HG03196 (cell line): ENCODE measurements at regions not wholly inside any gene's neighbourhood (a gene's known extent, or its start where the extent isn't known, plus 50 kb on each side); places are given as distances from the start of the nearest gene placed in this dataset.

Experiments used
- ATAC-seq: cut with Tn5 transposase; IDR thresholded peaks from one replicate; pipeline ENCODE4 v1.9.1; 2021; ENCODE audit not compliant: unreplicated experiment

- ATAC-seq, result no peak
These were observed 99.2 kb downstream of the SLC41A2 start for GRCh38 chr12:104858611-104859543.

- no peak for ATAC-seq
These were observed 101.6 kb downstream of the SLC41A2 start for GRCh38 chr12:104856531-104856930.

- ATAC-seq, result no peak
These were observed 102.5 kb downstream of the SLC41A2 start for GRCh38 chr12:104855599-104855998.

- no peak for ATAC-seq
These were observed 105.2 kb downstream of the SLC41A2 start for GRCh38 chr12:104852896-104853295.

GRCh38 chr12:104852102-104852501 lies 106.0 kb downstream of the SLC41A2 start:
- no peak for ATAC-seq

- ATAC-seq, result no peak
These were observed 107.3 kb downstream of the SLC41A2 start for GRCh38 chr12:104850781-104851180.

DNA sequence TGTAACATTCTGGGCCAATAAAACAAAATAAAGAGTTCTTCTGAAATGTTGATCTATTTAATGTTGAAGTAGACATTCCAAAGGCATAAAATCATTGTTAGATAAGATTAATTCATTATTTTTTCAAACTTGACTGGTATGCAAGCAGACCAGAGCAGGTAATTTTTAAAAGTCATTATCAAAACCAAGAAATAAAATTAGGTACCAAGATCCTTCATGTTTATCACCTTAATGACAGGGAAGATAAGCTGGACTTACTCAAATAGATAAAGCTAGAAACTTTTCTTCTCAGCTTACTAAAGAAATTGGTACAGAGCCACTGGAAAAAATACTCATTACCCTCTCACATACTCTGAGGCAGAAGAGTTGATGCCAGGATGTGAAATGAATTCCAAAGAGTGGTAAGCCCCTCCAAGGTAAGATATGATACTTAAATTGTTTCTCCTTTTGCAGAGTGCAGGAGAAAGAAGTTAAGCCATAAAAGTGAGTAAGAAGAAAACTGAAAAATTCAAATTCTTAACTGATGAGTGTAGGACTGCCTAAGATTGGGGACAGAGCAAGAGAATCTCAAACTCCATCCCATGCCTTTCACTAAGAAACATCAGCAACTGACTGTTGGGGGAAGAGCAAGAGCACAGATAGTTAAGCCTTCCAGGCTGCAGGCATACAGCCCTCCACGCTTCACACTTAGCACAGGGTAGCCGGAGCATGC lies 111.9 kb downstream of the SLC41A2 start:
- ATAC-seq, result no peak

DNA sequence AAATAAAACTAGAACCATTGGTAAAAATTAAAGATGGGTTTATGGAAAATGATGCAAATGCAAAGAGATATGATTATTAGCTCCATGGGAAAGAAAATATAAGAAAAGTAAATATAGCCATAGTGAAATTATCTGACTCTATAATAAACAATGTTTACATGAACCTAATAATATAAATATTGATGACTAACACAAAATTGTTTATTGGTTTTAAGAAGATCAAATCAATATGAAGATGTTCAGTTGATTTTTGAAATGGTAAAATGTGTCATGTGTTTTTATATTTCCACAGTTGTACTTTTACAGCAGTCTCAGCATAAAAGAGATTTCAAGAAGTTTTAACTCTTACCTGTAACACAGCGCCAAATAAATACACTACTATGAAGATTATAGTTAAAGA lies 114.0 kb downstream of the SLC41A2 start:
- ATAC-seq, result no peak

DNA sequence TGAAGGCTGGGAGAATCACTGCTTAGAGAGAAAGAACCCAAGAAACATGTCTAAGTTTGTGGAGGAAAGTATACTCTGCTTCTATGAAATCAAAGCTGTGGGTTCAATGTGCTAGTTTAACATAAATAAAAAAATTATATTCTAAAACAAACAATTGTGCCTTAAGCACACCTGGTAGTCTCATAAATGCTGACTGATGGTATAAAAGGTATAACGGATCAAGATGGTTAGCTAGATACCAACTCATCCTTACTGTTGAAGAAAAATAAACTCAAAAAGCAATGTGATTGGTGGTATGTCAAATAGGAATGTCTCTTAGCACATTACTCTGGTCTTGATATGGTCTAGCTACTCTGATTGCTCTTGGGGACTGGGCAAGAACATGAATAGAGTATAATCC lies 117.8 kb downstream of the SLC41A2 start:
- no peak for ATAC-seq

GRCh38 chr12:104835317-104835716 lies 122.8 kb downstream of the SLC41A2 start:
- ATAC-seq, result no peak

DNA sequence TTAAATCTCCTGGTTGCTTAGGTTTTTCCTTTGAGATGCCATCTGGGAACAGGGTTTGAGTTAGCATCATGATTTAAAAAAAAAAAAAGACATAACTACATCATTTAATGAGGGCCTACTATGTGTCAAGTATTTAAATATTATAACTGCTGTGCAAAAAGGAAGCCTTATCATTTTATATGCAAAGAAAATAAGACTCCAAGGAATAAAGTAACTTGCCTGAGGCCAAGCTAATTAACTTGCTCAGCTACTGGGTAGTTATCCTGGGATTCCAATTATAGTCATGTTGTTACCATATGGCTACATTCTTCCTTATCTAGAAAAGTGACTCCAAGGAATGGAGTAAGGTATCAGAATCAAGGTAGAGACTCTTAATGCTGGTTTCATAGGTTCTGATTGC lies 123.5 kb downstream of the SLC41A2 start:
- no peak for ATAC-seq

- no peak for ATAC-seq
These were observed 124.3 kb downstream of the SLC41A2 start for GRCh38 chr12:104833756-104834155.

- no peak for ATAC-seq
These were observed 130.1 kb downstream of the SLC41A2 start for GRCh38 chr12:104828015-104828414.

DNA sequence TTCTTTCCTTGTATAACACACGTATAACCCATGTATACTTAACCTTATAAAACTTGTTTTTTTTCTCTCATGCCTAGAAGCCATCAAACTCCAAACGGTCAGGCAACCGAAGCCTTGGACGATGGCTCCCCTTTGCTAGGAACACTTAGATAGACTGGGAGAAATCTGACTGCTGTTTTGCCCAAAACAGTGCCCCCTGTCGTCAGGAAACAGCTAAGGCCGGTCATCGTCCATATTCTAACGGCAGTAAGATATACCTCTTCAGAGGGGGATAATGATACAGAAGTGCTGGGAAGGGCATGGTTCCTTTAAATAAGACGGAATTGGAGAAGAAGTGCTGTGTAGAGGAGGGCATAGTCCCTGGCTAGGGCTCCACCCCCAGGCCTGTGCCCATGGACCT lies 130.5 kb downstream of the SLC41A2 start:
- ATAC-seq, result no peak

DNA sequence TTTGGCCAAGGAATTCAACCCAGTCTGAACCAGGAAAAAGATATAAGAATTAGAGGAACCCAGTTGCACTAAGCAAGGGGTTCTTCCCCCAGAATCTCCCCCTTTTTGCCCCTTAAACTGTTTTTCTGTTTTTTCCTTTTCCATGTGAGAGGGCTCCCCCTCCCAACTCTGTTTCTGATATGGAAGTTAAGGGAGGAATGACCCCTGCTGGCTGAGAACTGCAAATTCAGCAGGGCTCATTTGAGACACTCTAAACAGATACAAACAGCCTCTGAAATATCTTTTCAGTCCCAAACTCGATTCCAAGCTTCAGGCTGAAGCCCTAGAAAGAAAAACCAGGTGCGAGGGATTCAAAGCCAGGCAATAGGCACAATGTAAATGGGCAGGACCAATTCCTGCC lies 132.7 kb downstream of the SLC41A2 start:
- no peak for ATAC-seq

DNA sequence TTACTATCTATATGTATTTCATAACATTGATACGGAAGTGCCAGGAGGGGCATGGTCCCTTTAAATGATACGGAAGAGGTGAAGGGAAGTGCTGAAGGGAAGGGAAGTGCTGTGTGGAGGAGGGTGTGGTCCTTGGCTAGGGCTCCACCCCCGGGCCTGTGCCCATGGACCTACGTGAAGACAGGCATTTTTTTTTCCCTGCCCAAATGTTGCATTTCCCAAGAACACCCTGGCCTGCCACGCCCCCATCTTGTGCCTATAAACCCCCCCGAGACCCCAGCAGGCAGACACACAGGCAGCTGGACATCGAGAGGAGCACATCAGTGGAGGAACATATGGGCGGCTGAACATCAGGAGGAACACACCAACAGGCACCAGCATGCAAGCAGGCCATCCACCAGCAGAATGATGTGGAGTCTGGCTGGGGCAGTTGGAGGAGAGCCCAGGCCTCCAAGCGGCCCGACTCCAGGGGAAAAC lies 134.1 kb downstream of the SLC41A2 start:
- no peak for ATAC-seq

DNA sequence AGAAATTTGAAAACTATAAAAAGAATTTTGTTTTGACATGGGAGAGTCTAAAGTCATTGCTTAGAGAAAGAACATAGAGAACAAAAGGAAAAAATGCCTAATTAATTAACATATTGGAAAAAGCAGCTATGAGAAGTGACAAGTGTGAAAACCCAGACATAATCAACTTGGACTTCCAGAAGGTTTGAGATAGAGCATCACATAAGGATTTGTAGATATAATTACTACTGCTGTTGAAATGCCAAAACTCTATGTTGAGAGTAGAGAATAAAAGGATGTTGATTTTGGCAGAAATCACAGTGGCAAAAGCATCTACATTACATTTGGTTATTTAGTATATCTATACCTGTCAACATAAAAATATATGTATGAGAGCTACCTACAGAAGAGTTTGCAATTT lies 135.1 kb downstream of the SLC41A2 start:
- ATAC-seq, result no peak

DNA sequence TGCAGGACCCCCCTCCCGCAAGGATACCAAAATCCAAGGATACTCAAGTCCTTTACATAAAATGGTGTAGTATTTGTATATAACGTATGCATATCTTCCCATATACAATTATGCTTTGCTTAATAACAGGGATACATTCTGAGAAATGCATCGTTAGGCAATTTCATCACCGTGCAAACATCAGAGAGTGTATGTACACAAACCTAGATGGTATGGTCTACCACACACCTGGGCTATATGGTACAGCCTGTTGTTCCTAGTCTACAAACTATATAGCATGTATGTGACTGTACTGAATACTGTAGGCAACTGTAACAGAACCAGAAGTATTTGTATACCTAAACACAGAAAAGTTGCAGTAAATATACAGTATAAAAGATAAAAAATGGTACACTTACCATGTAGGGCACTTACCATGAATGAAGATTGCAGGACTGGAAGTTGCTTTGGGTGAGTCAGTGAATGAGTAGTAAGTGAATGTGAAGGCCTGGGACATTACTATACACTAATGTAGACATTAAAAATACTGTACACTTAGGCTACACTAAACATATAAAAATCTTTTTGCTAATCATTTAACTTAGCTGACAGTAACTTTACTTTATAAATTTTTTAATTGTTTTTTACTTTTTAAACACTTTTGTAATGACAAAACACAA lies 141.1 kb downstream of the SLC41A2 start:
- ATAC-seq, result no peak

GRCh38 chr12:104815935-104816334 lies 142.2 kb downstream of the SLC41A2 start:
- ATAC-seq, result no peak

DNA sequence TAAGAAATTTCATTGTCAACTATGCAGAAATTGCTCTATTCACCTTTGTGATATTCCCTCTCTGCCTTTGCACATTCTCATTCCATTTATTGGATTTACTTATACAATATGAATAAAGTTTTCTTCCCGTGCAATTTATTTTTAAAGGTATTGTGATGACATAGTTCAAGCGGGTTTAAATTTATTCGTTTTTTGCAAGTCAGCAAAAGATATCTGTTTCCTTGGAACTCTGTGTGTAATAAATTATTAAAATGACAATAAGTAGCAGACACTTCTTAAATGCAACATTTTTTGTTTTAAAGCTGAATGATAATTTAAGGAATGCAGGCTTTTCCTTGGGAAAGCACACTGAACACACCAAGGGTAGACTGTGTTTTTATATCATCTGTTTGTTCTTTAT lies 143.1 kb downstream of the SLC41A2 start:
- ATAC-seq, result no peak
